Ishikawa (cell line): ENCODE measurements at regions not wholly inside any gene's neighbourhood (a gene's known extent, or its start where the extent isn't known, plus 50 kb on each side); places are given as distances from the start of the nearest gene placed in this dataset.

ENCODE experiments used
- CEBPB ChIP-seq: IDR thresholded peaks from 2 replicates; pipeline ENCODE4 v1.6.1; 2012
- CREB1 ChIP-seq: IDR thresholded peaks from 2 replicates; pipeline ENCODE4 v1.6.1; 2012; ENCODE audit warnings: low read depth
- EGR1 ChIP-seq: IDR thresholded peaks from 2 replicates; pipeline ENCODE4 v1.6.1; 2012
- EP300 ChIP-seq: IDR thresholded peaks from 2 replicates; pipeline ENCODE4 v1.6.1; 2012; ENCODE audit warnings: borderline replicate concordance
- FOXM1 ChIP-seq: IDR thresholded peaks from 2 replicates; pipeline ENCODE4 v1.6.1; 2012; ENCODE audit warnings: low read depth, borderline replicate concordance
- MAX ChIP-seq: IDR thresholded peaks from 2 replicates; pipeline ENCODE4 v1.6.1; 2012
- NFIC ChIP-seq: IDR thresholded peaks from 2 replicates; pipeline ENCODE4 v1.6.1; 2012
- RAD21 ChIP-seq: IDR thresholded peaks from 2 replicates; pipeline ENCODE4 v1.6.1; 2012; ENCODE audit warnings: low read depth
- TAF1 ChIP-seq: IDR thresholded peaks from 2 replicates; pipeline ENCODE4 v1.6.1; 2012; ENCODE audit warnings: low read depth, mild to moderate bottlenecking
- TCF12 ChIP-seq: IDR thresholded peaks from 2 replicates; pipeline ENCODE4 v1.6.1; 2012; ENCODE audit warnings: low read depth
- TEAD4 ChIP-seq: IDR thresholded peaks from 2 replicates; pipeline ENCODE4 v1.6.1; 2012
- USF1 ChIP-seq: IDR thresholded peaks from 2 replicates; pipeline ENCODE4 v1.6.1; 2012
- YY1 ChIP-seq: IDR thresholded peaks from 2 replicates; pipeline ENCODE4 v1.6.1; 2012; ENCODE audit warnings: low read depth
- ZBTB7A ChIP-seq: IDR thresholded peaks from 2 replicates; pipeline ENCODE4 v1.6.1; 2012; ENCODE audit warnings: low read depth
- TF ChIP-seq, protein P1 (sequence below): IDR thresholded peaks from 2 replicates; pipeline ENCODE4 v1.6.1; 2012; ENCODE audit warnings: low read depth, mild to moderate bottlenecking

DNA sequence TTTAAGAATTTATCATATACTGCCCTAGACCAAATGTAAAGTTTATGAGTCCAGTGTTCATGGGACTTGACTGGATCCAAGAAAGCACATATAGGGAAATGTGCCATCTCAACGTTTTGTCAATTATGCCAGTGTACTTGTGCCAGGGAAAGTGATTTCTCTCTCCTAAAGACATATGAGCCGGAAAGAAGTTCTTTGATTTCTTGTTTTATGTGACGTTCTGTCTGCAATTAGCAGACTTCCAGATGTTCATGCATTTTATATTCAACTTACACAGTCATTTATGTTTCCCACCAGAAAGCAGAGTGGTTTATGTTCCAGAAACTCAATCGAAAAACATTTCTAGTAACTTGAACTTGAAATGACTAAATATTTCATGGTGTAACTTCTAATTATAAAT lies 203.8 kb downstream of the FAM170A start:
- TF ChIP-seq TEAD4 (no peak), NFIC (no peak), MAX (no peak), USF1 (no peak), RAD21 (no peak)
- TF ChIP-seq, protein P1, sequence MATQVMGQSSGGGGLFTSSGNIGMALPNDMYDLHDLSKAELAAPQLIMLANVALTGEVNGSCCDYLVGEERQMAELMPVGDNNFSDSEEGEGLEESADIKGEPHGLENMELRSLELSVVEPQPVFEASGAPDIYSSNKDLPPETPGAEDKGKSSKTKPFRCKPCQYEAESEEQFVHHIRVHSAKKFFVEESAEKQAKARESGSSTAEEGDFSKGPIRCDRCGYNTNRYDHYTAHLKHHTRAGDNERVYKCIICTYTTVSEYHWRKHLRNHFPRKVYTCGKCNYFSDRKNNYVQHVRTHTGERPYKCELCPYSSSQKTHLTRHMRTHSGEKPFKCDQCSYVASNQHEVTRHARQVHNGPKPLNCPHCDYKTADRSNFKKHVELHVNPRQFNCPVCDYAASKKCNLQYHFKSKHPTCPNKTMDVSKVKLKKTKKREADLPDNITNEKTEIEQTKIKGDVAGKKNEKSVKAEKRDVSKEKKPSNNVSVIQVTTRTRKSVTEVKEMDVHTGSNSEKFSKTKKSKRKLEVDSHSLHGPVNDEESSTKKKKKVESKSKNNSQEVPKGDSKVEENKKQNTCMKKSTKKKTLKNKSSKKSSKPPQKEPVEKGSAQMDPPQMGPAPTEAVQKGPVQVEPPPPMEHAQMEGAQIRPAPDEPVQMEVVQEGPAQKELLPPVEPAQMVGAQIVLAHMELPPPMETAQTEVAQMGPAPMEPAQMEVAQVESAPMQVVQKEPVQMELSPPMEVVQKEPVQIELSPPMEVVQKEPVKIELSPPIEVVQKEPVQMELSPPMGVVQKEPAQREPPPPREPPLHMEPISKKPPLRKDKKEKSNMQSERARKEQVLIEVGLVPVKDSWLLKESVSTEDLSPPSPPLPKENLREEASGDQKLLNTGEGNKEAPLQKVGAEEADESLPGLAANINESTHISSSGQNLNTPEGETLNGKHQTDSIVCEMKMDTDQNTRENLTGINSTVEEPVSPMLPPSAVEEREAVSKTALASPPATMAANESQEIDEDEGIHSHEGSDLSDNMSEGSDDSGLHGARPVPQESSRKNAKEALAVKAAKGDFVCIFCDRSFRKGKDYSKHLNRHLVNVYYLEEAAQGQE, result no peak

- no peak for TF ChIP-seq YY1
- no peak for TF ChIP-seq EP300
- no peak for TF ChIP-seq USF1
- TF ChIP-seq TEAD4, result no peak
- TF ChIP-seq CREB1, result no peak
- TF ChIP-seq RAD21, result no peak
- no peak for TF ChIP-seq CEBPB
- no peak for TF ChIP-seq TCF12
- TF ChIP-seq FOXM1, result no peak
- TF ChIP-seq, protein P1, result no peak
- no peak for TF ChIP-seq EGR1
- no peak for TF ChIP-seq NFIC
- no peak for TF ChIP-seq ZBTB7A
- no peak for TF ChIP-seq TAF1
- no peak for TF ChIP-seq MAX
These were observed 210.8 kb downstream of the FAM170A start for GRCh38 chr5:119840175-119840574.

- TF ChIP-seq EGR1 (no peak), NFIC (no peak), USF1 (no peak), CEBPB (no peak), FOXM1 (no peak), RAD21 (no peak), TAF1 (no peak), YY1 (no peak), EP300 (no peak), ZBTB7A (no peak), TEAD4 (no peak), MAX (no peak), TCF12 (no peak)
- TF ChIP-seq, protein P1, result no peak
These were observed 222.8 kb downstream of the FAM170A start for GRCh38 chr5:119852140-119852539.

DNA sequence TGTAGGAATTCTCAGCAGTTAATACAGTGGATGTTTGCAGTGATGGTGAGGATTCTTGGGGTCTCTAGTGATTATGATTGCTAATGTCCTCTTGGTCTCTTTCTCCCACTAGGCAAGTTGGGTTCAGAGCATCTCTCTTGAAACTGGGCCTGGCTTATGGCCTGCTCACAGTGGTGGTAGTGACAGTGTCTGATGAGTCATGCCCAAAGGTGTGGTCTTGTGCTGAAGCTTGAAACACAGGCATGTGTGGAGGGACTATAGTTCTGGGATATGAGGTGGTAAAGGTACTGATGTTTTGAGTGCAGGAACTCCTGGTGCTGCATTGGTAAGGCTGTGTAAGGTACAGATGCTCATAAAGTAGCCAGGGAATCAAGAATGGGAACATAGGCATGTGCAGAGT lies 231.1 kb downstream of the FAM170A start:
- TF ChIP-seq, protein P1, result no peak
- no peak for TF ChIP-seq FOXM1
- TF ChIP-seq TAF1, result no peak
- no peak for TF ChIP-seq RAD21
- TF ChIP-seq EGR1, result no peak
- no peak for TF ChIP-seq EP300
- TF ChIP-seq ZBTB7A, result no peak
- TF ChIP-seq NFIC, result no peak
- no peak for TF ChIP-seq USF1
- no peak for TF ChIP-seq MAX
- no peak for TF ChIP-seq YY1
- no peak for TF ChIP-seq TEAD4
- no peak for TF ChIP-seq CREB1
- no peak for TF ChIP-seq TCF12
